ENCODE measurements at regions not wholly inside any gene's neighbourhood (a gene's known extent, or its start where the extent isn't known, plus 50 kb on each side); places are given as distances from the start of the nearest gene placed in this dataset.

DNA sequence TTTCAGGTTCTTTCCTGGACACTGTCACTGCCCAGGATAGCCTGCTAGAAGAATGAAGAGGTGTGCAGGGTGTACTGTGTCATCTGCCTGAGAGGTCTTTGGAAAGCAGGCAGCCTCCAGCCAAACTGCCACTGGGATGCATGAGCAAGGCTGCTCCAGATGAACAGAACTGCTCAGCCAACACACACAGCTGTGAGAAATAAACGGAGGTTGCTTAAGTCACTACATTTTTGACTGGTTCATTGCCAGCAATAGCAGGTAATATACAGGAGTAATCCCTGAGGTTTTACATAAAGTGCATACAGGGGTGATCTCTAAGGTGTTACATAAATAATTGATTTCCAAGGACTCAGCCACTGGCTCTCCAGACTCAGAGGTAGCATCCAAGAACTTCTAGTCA lies 516.9 kb downstream of the BRINP3 start:
- TF ChIP-seq SP1 (IDR thresholded peaks at IDR 0.05) (no peak), RXRA (IDR thresholded peaks at IDR 0.05) (no peak), RAD21 (IDR thresholded peaks at IDR 0.05) (no peak), ATF3 (IDR thresholded peaks at IDR 0.05) (no peak), TAF1 (conservative IDR thresholded peaks at IDR 0.05) (no peak), GABPA (IDR thresholded peaks at IDR 0.05 in 1 of 2, conservative IDR thresholded peaks at IDR 0.05 in 1 of 2) (no peak), YY1 (IDR thresholded peaks at IDR 0.05) (no peak), JUND (IDR thresholded peaks at IDR 0.05) (no peak), FOXA1 (IDR thresholded peaks at IDR 0.05) (no peak), NR2F2 (IDR thresholded peaks at IDR 0.05) (no peak), EGR1 (IDR thresholded peaks at IDR 0.05; ENCODE audit: low read depth in 2 of 2) (no peak)
- TF ChIP-seq, protein P1, sequence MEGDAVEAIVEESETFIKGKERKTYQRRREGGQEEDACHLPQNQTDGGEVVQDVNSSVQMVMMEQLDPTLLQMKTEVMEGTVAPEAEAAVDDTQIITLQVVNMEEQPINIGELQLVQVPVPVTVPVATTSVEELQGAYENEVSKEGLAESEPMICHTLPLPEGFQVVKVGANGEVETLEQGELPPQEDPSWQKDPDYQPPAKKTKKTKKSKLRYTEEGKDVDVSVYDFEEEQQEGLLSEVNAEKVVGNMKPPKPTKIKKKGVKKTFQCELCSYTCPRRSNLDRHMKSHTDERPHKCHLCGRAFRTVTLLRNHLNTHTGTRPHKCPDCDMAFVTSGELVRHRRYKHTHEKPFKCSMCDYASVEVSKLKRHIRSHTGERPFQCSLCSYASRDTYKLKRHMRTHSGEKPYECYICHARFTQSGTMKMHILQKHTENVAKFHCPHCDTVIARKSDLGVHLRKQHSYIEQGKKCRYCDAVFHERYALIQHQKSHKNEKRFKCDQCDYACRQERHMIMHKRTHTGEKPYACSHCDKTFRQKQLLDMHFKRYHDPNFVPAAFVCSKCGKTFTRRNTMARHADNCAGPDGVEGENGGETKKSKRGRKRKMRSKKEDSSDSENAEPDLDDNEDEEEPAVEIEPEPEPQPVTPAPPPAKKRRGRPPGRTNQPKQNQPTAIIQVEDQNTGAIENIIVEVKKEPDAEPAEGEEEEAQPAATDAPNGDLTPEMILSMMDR (IDR thresholded peaks at IDR 0.05; ENCODE audit: low read depth, low read length, missing input control) = no peak
- TF ChIP-seq, protein P2, sequence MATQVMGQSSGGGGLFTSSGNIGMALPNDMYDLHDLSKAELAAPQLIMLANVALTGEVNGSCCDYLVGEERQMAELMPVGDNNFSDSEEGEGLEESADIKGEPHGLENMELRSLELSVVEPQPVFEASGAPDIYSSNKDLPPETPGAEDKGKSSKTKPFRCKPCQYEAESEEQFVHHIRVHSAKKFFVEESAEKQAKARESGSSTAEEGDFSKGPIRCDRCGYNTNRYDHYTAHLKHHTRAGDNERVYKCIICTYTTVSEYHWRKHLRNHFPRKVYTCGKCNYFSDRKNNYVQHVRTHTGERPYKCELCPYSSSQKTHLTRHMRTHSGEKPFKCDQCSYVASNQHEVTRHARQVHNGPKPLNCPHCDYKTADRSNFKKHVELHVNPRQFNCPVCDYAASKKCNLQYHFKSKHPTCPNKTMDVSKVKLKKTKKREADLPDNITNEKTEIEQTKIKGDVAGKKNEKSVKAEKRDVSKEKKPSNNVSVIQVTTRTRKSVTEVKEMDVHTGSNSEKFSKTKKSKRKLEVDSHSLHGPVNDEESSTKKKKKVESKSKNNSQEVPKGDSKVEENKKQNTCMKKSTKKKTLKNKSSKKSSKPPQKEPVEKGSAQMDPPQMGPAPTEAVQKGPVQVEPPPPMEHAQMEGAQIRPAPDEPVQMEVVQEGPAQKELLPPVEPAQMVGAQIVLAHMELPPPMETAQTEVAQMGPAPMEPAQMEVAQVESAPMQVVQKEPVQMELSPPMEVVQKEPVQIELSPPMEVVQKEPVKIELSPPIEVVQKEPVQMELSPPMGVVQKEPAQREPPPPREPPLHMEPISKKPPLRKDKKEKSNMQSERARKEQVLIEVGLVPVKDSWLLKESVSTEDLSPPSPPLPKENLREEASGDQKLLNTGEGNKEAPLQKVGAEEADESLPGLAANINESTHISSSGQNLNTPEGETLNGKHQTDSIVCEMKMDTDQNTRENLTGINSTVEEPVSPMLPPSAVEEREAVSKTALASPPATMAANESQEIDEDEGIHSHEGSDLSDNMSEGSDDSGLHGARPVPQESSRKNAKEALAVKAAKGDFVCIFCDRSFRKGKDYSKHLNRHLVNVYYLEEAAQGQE (IDR thresholded peaks at IDR 0.05) = no peak
- TF ChIP-seq, protein P3, sequence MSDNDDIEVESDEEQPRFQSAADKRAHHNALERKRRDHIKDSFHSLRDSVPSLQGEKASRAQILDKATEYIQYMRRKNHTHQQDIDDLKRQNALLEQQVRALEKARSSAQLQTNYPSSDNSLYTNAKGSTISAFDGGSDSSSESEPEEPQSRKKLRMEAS (IDR thresholded peaks at IDR 0.05) = no peak

All from liver (tissue), 3 donors.